ENCODE measurements at regions not wholly inside any gene's neighbourhood (a gene's known extent, or its start where the extent isn't known, plus 50 kb on each side); places are given as distances from the start of the nearest gene placed in this dataset.
"Not testable (repeated sequence)": the region's sequence is repeated elsewhere in the genome, so short reads cannot be mapped to it uniquely, and the experiment has no call there.

DNA sequence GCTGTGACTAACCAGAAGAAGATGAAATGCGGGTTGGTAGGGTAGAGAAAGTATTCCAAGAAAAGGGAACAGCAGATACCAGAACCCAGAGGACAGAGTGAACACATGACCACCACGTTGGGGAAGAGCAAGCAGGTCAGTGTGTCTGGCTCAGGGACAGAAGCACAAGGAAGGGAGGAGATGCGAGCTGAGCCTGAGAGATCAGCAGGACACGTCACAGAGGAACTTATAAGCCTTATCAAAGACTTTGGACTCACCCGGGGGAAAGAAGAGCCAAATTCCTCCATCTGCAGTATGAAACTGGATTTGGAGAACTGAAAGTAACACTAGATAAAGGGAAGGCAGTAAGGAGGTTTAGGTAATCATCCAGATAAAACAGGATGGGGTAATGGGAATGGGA lies 232.1 kb upstream of the NPVF start:
- Mint-ChIP-seq H3K4me1 (ENCODE audit: low read depth, unreplicated experiment) (no peaks in the 10 kb centered on the region), H3K27me3 (ENCODE audit: unreplicated experiment) (peaks cover 2% of the 10 kb centered on the region), H3K9me3 (ENCODE audit: unreplicated experiment) (peaks cover 1% of the 10 kb centered on the region), H3K36me3 (ENCODE audit: unreplicated experiment) (no peaks in the 10 kb centered on the region), H3K4me3 (ENCODE audit: unreplicated experiment) (no peak overlapping the region), H3K27ac (ENCODE audit: unreplicated experiment) (no peak overlapping the region)
- DNase-seq, result no peak
- TF ChIP-seq, protein P1, sequence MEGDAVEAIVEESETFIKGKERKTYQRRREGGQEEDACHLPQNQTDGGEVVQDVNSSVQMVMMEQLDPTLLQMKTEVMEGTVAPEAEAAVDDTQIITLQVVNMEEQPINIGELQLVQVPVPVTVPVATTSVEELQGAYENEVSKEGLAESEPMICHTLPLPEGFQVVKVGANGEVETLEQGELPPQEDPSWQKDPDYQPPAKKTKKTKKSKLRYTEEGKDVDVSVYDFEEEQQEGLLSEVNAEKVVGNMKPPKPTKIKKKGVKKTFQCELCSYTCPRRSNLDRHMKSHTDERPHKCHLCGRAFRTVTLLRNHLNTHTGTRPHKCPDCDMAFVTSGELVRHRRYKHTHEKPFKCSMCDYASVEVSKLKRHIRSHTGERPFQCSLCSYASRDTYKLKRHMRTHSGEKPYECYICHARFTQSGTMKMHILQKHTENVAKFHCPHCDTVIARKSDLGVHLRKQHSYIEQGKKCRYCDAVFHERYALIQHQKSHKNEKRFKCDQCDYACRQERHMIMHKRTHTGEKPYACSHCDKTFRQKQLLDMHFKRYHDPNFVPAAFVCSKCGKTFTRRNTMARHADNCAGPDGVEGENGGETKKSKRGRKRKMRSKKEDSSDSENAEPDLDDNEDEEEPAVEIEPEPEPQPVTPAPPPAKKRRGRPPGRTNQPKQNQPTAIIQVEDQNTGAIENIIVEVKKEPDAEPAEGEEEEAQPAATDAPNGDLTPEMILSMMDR (IDR thresholded peaks at IDR 0.05; ENCODE audit: partially characterized antibody, unreplicated experiment), result no peak

DNA sequence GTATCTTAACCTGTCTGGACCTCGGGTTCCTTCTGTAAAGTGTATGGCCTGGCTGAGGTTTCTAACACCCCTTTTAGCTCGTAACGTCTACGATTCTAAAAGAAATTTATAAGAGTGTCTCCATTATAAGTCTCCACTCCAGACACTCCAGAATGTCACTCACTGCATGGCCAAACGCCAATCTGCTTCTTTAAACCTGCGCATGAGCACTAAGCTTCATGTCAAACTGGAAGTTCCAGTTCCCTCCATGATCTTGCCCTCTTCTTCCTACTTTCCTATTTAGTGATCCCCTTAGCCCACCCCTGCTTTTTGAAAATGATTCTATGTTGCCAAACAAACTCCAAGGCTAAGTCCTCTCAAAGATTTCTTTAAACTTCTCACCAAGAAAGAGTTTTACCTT lies 241.4 kb upstream of the NPVF start:
- H3K9me3 Mint-ChIP-seq (ENCODE audit: unreplicated experiment), result no peaks in the 10 kb centered on the region
- peaks cover 1% of the 10 kb centered on the region for H3K4me1 Mint-ChIP-seq (ENCODE audit: low read depth, unreplicated experiment)
- TF ChIP-seq, protein P1 (IDR thresholded peaks at IDR 0.05; ENCODE audit: partially characterized antibody, unreplicated experiment), result no peak
- DNase-seq, result no peak
- no peak overlapping the region for H3K4me3 Mint-ChIP-seq (ENCODE audit: unreplicated experiment)
- H3K36me3 Mint-ChIP-seq (ENCODE audit: unreplicated experiment), result no peaks in the 10 kb centered on the region
- peaks cover 4% of the 10 kb centered on the region for H3K27me3 Mint-ChIP-seq (ENCODE audit: unreplicated experiment)
- no peak overlapping the region for H3K27ac Mint-ChIP-seq (ENCODE audit: unreplicated experiment)

DNA sequence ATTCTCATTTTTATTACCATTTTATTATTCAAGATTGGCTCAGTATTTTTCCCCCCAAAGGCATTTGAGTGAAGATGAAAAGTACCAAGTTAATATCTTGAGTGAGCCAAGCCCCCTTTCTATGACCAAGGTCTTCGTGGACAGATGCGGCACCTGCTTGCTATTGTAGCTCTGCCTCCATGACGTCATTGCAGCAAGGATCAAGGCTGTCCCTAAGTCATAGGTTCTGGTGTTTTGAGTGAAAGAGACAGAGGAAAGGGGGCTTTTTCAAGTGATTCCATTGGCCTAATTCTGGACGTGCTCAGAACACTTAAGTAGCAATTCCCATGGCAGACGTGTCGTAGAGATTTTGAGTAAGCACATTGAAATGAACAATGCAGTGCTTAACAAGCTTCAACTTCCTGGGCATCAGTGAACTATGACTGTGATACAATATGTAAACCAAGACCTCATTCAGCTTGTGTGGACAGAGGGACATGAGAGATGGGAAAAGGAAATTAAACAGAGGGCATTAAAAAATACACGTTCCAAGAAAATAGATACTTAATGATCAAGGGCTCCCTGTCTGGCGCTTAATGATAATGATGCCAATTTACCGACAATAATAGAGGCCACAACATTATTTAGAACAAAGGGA lies 248.7 kb upstream of the NPVF start:
- Mint-ChIP-seq H3K4me1 (ENCODE audit: low read depth, unreplicated experiment) (peaks cover 34% of the 10 kb centered on the region), H3K9me3 (ENCODE audit: unreplicated experiment) (peaks cover 2% of the 10 kb centered on the region), H3K27ac (ENCODE audit: unreplicated experiment) (peak overlapping the region; percentile 57), H3K36me3 (ENCODE audit: unreplicated experiment) (no peaks in the 10 kb centered on the region), H3K4me3 (ENCODE audit: unreplicated experiment) (peak overlapping the region; percentile 41), H3K27me3 (ENCODE audit: unreplicated experiment) (peaks cover 3% of the 10 kb centered on the region)
- TF ChIP-seq, protein P1 (IDR thresholded peaks at IDR 0.05; ENCODE audit: partially characterized antibody, unreplicated experiment), result no peak
- DNase-seq, result no peak

DNA sequence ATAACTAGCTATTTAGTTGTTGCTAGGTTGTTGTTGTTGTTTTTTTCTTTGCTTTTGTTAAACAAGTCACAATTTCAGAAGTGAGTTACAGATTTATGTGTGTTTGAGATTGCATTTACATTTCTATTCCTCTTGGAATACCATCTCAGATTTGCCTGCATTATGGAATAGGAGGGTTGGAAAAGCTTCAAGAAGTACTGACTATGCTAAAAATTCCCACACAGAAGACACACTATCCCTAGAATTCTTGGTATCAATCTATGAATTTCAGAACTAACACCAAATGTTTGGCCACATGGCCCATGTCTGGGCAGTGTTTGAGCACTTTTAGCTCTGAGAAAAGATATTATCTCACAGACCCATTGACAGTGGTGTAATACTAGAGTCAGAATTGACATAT lies 249.9 kb upstream of the NPVF start:
- H3K27ac Mint-ChIP-seq (ENCODE audit: unreplicated experiment), result peak overlapping the region; percentile 73
- peaks cover 44% of the 10 kb centered on the region for H3K4me1 Mint-ChIP-seq (ENCODE audit: low read depth, unreplicated experiment)
- not testable (repeated sequence) for H3K36me3 Mint-ChIP-seq (ENCODE audit: unreplicated experiment); H3K9me3 Mint-ChIP-seq (ENCODE audit: unreplicated experiment); H3K27me3 Mint-ChIP-seq (ENCODE audit: unreplicated experiment); H3K4me3 Mint-ChIP-seq (ENCODE audit: unreplicated experiment); DNase-seq

DNA sequence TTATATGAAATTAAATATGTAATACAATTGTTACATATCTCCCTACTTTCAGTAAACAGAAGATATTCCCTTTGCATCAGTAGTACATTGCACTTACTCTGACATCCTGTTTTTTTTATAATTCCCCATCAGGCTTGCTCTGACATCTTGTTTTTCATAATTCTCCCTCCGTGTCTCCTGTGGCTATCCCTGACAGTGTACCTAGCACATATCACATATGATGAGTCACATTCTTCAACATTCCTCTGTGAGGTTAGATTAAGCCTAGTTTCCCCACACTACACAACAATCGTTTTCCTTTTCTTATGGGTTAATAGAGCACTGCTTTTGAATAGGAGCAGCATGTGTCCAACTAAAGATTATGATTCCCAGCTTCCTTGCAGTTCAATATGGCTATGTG lies 250.6 kb upstream of the NPVF start:
- Mint-ChIP-seq H3K36me3 (ENCODE audit: unreplicated experiment) (no peaks in the 10 kb centered on the region), H3K9me3 (ENCODE audit: unreplicated experiment) (peaks cover 2% of the 10 kb centered on the region), H3K27ac (ENCODE audit: unreplicated experiment) (peak overlapping the region; percentile 69), H3K4me3 (ENCODE audit: unreplicated experiment) (no peak overlapping the region), H3K4me1 (ENCODE audit: low read depth, unreplicated experiment) (peaks cover 47% of the 10 kb centered on the region), H3K27me3 (ENCODE audit: unreplicated experiment) (no peaks in the 10 kb centered on the region)
- DNase-seq, result no peak
- TF ChIP-seq, protein P1 (IDR thresholded peaks at IDR 0.05; ENCODE audit: partially characterized antibody, unreplicated experiment), result no peak

All from glutamatergic neuron (in vitro differentiated cells).